AG04450 (cell line): ENCODE measurements at regions not wholly inside any gene's neighbourhood (a gene's known extent, or its start where the extent isn't known, plus 50 kb on each side); places are given as distances from the start of the nearest gene placed in this dataset.

Experiments
- CTCF ChIA-PET: fragments of 300-600, 350-600 bp; formaldehyde crosslinking; extraction: SDS; loops from one replicate; lab custom pipeline; 2022; ENCODE audit warnings: antibody characterized with exemption, inconsistent platforms; lab: Charles Lee
- POLR2A ChIA-PET: fragments of 350-600 bp; formaldehyde crosslinking; extraction: SDS; loops from one replicate; lab custom pipeline; 2021; ENCODE audit warnings: antibody characterized with exemption, inconsistent platforms; lab: Yijun Ruan, JAX
- DNase-seq: peaks from one replicate; pipeline ENCODE4 v3.0.0-alpha.2; 2011; ENCODE audit warnings: low read depth, low spot score
- H3K27ac ChIP-seq: one replicate; pipeline ENCODE4 v1.5.1; 2012; ENCODE audit warnings: low read depth, low read length, control low read depth
- H3K27me3 ChIP-seq: one replicate; pipeline ENCODE4 v1.6.0; 2012; ENCODE audit warnings: low read length; ENCODE audit not compliant: control insufficient read depth, insufficient read depth
- H3K4me3 ChIP-seq: 2 replicates; pipeline ENCODE4 v1.5.1; 2011; ENCODE audit warnings: mild to moderate bottlenecking, low read depth, low read length, control low read depth
- H3K9me3 ChIP-seq: 2 replicates; pipeline ENCODE4 v1.5.1; 2012; ENCODE audit warnings: low read length; ENCODE audit not compliant: control insufficient read depth, insufficient read depth
- TF ChIP-seq, protein P1 (sequence below): IDR thresholded peaks from 2 replicates; pipeline ENCODE4 v1.5.1; 2011; ENCODE audit warnings: low read depth, low read length, control low read depth, inconsistent platforms

DNA sequence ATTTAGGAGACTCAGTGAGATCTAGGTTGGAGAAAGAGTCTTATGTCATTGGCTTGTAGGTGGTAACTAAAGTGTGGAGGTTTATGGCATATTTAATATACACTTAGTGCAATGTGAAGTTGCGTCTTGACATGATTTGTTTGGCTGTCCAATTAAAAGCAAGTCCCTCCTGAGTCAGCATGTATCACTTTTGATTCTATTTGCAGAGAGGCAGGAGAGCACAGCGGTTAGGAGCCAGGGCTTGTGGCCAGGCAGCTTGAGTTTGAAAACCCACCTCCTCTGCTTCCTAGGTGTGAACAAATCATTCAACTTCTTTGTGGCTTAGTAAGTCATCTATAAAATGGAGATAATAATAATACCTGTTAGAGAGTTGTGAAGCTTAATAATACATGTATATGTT is 68.5 kb upstream of the OTX2 start:
- no peak for DNase-seq
- H3K4me3 ChIP-seq = no peak overlapping the region
- H3K9me3 ChIP-seq = no peaks in the 10 kb centered on the region
- TF ChIP-seq, protein P1, sequence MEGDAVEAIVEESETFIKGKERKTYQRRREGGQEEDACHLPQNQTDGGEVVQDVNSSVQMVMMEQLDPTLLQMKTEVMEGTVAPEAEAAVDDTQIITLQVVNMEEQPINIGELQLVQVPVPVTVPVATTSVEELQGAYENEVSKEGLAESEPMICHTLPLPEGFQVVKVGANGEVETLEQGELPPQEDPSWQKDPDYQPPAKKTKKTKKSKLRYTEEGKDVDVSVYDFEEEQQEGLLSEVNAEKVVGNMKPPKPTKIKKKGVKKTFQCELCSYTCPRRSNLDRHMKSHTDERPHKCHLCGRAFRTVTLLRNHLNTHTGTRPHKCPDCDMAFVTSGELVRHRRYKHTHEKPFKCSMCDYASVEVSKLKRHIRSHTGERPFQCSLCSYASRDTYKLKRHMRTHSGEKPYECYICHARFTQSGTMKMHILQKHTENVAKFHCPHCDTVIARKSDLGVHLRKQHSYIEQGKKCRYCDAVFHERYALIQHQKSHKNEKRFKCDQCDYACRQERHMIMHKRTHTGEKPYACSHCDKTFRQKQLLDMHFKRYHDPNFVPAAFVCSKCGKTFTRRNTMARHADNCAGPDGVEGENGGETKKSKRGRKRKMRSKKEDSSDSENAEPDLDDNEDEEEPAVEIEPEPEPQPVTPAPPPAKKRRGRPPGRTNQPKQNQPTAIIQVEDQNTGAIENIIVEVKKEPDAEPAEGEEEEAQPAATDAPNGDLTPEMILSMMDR = no peak
- no peak overlapping the region for H3K27ac ChIP-seq
- CTCF ChIA-PET = no interaction called here
- POLR2A ChIA-PET = no interaction called here
- H3K27me3 ChIP-seq = no peaks in the 10 kb centered on the region

DNA sequence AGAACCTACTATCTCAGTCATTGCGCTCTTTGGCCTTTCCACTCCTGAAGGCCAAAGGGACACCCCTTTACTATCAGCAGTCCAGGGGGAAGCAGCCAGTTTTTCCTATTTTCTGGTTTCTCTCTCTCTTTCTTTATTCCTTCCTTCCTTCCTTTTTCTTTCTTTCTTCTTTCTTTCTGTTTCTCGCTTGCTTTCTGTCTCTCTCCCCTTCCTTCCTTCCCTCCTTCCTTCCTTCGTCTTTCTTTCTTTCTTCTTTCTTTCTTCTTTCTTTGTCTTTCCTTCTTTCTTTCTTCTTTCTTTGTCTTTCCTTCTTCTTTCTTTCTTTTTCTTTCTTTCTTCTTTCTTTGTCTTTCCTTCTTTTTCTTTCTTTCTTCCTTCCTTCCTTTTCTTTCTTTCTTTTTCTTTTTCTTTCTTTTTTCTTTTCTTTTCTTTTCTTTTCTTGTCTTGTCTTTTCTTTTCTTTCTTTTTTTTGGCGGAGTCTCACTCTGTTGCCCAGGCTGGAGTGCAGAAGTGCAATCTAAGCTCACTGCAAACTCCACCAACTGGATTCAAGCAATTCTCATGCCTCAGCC is 64.9 kb upstream of the OTX2 start:
- ChIA-PET POLR2A (no interaction called here), CTCF (no interaction called here)
- no peak overlapping the region for H3K4me3 ChIP-seq
- H3K27me3 ChIP-seq = no peaks in the 10 kb centered on the region
- H3K27ac ChIP-seq = no peak overlapping the region
- no peak for DNase-seq
- H3K9me3 ChIP-seq = no peaks in the 10 kb centered on the region; the same call in none of the 2 replicates
- TF ChIP-seq, protein P1 = no peak

DNA sequence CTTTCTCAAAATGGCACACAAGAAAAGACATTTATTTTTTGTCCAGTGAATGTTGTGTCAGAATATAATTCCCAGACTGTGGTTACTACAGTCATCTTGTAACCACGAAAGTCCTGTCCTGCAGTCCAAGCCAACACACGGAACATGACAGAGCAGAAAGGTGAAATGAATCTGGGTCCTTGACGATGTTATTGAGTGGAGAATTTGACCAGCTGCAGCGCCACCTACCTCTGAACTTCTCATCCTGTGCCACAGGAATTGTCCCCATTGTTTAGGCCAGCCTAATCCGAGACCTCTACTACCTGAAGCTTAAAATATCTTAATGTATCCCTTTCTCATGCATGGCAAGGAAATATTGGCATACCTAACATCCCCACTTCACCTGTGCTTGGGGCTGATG is 64.1 kb upstream of the OTX2 start:
- Histone ChIP-seq H3K27me3 (no peaks in the 10 kb centered on the region), H3K27ac (no peak overlapping the region), H3K9me3 (no peaks in the 10 kb centered on the region; the same call in none of the 2 replicates), H3K4me3 (no peak overlapping the region)
- ChIA-PET POLR2A (no interaction called here), CTCF (no interaction called here)
- DNase-seq = no peak
- TF ChIP-seq, protein P1 = 0 out of 2 replicates have a peak, but pooled peaks have one; percentile 11

DNA sequence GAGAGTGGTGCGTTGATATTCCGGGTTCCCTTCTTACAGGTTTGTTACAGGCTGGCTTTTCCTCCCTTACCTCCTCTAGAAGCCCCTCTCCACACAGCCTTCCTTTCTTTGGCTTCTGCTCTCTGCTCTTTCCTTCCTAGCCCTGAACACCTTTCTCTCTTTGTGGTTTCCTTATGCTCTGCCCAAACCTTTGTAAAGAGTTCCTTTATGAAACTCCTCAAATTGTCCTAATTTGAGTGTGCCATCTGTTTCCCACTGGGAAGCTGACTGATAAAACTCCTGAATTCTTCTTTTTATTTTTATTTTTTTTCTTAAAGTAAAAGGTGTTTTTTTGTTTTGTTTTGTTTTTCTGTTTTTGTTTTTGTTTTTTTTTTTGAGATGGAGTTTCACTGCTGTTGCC is 60.1 kb upstream of the OTX2 start:
- TF ChIP-seq, protein P1 = no peak
- no peak overlapping the region for H3K4me3 ChIP-seq
- ChIA-PET CTCF (no interaction called here), POLR2A (no interaction called here)
- H3K9me3 ChIP-seq = no peaks in the 10 kb centered on the region; the same call in none of the 2 replicates
- DNase-seq = no peak
- H3K27me3 ChIP-seq = no peaks in the 10 kb centered on the region
- H3K27ac ChIP-seq = no peak overlapping the region

DNA sequence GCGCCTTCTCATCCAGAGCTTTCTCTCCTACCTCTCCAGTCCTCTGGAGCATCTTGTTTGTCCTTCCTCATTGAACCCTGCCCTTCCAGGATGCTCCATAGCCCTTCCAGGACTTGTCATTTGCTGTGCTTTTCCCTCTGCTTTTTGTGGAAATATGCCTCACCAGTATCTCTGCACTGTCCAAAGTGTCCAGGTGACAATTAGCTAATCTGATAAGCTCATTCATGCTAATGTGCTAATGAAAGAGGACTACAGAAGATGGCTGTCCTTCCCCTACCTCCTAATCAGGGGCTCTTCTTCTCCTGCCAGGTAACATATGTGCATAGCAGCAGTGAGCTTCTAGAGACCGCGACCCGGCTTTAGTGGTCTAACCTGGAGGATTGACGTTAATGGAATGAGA is 58.4 kb upstream of the OTX2 start:
- Histone ChIP-seq H3K27ac (no peak overlapping the region), H3K4me3 (no peak overlapping the region), H3K27me3 (no peaks in the 10 kb centered on the region), H3K9me3 (no peaks in the 10 kb centered on the region; the same call in none of the 2 replicates)
- DNase-seq = no peak
- TF ChIP-seq, protein P1 = no peak
- ChIA-PET CTCF (no interaction called here), POLR2A (no interaction called here)
